Heart left ventricle (tissue), 16 donors: ENCODE measurements at regions not wholly inside any gene's neighbourhood (a gene's known extent, or its start where the extent isn't known, plus 50 kb on each side); places are given as distances from the start of the nearest gene placed in this dataset.
A peak's percentile ranks its signal among the peaks of the same experiment; 100 is the strongest.

Experiments
- ATAC-seq, 4 donors: fragments of 200-7000 bp; cut with Tn5 transposase; one replicate each; pipeline ENCODE4 v1.9.1; 2020 to 2022; ENCODE audit warnings: moderate library complexity in 4 of 4, mild to moderate bottlenecking in 3 of 4, moderate number of reproducible peaks in 1 of 4
- DNase-seq, 5 donors: peaks; one replicate each; pipeline ENCODE4 v3.0.0-alpha.2; 2020
- H3K27ac ChIP-seq, 12 donors: fragments of 200-600 bp; sonication (generic) in 4 of 12; one replicate each; pipeline versions ENCODE4 v1.5.0 to v1.8.0; 2016 to 2022; ENCODE audit warnings: mild to moderate bottlenecking in 2 of 12
- H3K27me3 ChIP-seq, 9 donors: fragments of 200-600 bp; sonication (generic) in 2 of 9; one replicate each; pipeline versions ENCODE4 v1.5.1 to v1.8.0; 2016 to 2022; ENCODE audit warnings: mild to moderate bottlenecking in 3 of 9
- H3K36me3 ChIP-seq, 9 donors: fragments of 200-600 bp; sonication (generic) in 2 of 9; one replicate each; pipeline versions ENCODE4 v1.5.0 to v1.8.0; 2018 to 2022; ENCODE audit warnings: mild to moderate bottlenecking in 2 of 9
- H3K4me1 ChIP-seq, 12 donors: fragments of 200-600 bp; sonication (generic) in 4 of 12; one replicate each; pipeline versions ENCODE4 v1.5.0 to v1.8.0; 2016 to 2022; ENCODE audit warnings: mild to moderate bottlenecking in 3 of 12
- H3K4me3 ChIP-seq, 12 donors: fragments of 200-600 bp; sonication (generic) in 4 of 12; one replicate each; pipeline versions ENCODE4 v1.5.0 to v1.8.0; 2017 to 2022; ENCODE audit warnings: mild to moderate bottlenecking in 9 of 12, moderate library complexity in 4 of 12
- H3K9me3 ChIP-seq, 12 donors: fragments of 200-600 bp; sonication (generic) in 4 of 12; one replicate each; pipeline versions ENCODE4 v1.5.0 to v1.8.0; 2016 to 2022; ENCODE audit warnings: mild to moderate bottlenecking in 1 of 12
- CTCF ChIP-seq, 12 donors: fragments of 200-600 bp; sonication (generic) in 4 of 12; IDR thresholded peaks; one replicate each; pipeline versions ENCODE4 v1.5.0 to v1.8.0; 2018 to 2022; ENCODE audit warnings: antibody characterized with exemption in 12 of 12, mild to moderate bottlenecking in 5 of 12
- POLR2A ChIP-seq, 2 donors: fragments of 450-650 bp; IDR thresholded peaks; one replicate each; pipeline ENCODE4 v1.6.1; 2017; ENCODE audit warnings: antibody characterized with exemption in 2 of 2, mild to moderate bottlenecking in 2 of 2, moderate library complexity in 2 of 2
- WGBS, 4 donors: extraction: QIAGEN DNeasy Blood & Tissue Kit in 2 of 4; methylation state at CpG; one replicate each; pipeline versions ENCODE4 v1.1.5 to v1.1.7; 2013 to 2018; 5-methylcytosine and 5-hydroxymethylcytosine counted together
- intact Hi-C, 10 donors: fragments of 100-400 bp; cut with DNase I; formaldehyde crosslinking; loops; one replicate each; pipeline versions ENCODE4 v1.11.1 to v1.14.2; 2022
- donor health status: ischemic (EF 13 %, LVEDD 7.1; RV severe dilation, severe dysfunction).
- donor health status: healthy with polysubstance abuse.
- donor health status: DM: no; HTN: yes; CAD: no.
- donor health status: DM: no; HTN: no; CAD: no.
- donor health status: ischemic (EF 25% LVEDD 6.9; RV normal size, moderate dysfunction).
- donor health status: ischemic (EF 25% LVEDD 5.7; RV mildly dilated, moderate dysfunction).
- donor health status: healthy.
- donor health status: DM: yes; HTN: yes; CAD: no.
- donor health status: ischemic (EF 35%, LVEDD 5.7; RV mildly dilated, moderate dysfunction).
- donor health status: nonischemic (EF 11% LVEDD 7.7; RV severe dilation, severe dysfunction).
- donor health status: DM: yes; HTN: yes; CAD: no.
- donor health status: PGD.
- donor health status: ischemic (EF 29% LVEDD 5.4; RV normal size, mild dysfunction).
- donor health status: nonischemic (EF 23%, LVEDD 6.1; RV moderate dilation, normal function).

DNA sequence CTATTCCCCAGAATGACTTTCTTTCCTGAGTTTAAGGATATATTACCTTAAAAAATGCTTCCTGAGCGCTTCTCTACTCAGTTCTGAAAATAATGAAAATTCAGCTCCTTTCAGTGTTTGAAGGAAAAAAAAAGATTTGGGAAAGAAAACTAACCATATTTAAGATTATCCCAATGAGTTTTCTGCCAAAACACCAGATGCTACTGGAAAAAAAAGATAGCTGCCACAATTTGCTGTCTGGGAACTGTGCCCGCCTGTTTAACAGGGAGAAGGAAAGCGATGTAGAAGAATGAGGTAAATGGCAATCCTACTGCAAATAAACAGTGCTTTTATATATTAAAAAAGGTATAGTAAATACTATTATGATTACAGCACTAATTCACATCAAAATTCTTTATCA, 367.6 kb upstream of the PRICKLE1 start:
- TF ChIP-seq POLR2A (IDR thresholded peaks at IDR 0.05) (no peak), CTCF (IDR thresholded peaks at IDR 0.05) (no peak)
- Histone ChIP-seq H3K4me3 (no peak overlapping the region), H3K4me1 (peaks cover 0 to 27% (median 7%) of the 10 kb centered on the region in 12 donors), H3K27me3 (no peaks in the 10 kb centered on the region), H3K27ac (peak overlapping the region in 5 of 12 donors; percentile 5 to 47 (median 30)), H3K9me3 (peaks cover 0 to 11% (median 0%) of the 10 kb centered on the region in 12 donors), H3K36me3 (no peaks in the 10 kb centered on the region)
- ATAC-seq (peak in 2 of 4 donors; percentile 49), DNase-seq (peak in 3 of 5 donors; percentile 26 to 58 (median 48))
- intact Hi-C loops = no loop called here
- 77 to 88% (median 81%) methylated on average over 3 of the region's 3 CpGs for WGBS, 4 donors

GRCh38 chr12:42953021-42953420, 363.5 kb upstream of the PRICKLE1 start:
- no peak for TF ChIP-seq CTCF (IDR thresholded peaks at IDR 0.05)
- no peak for TF ChIP-seq POLR2A (IDR thresholded peaks at IDR 0.05)
- intact Hi-C loops = no loop called here
- DNase-seq (no peak), ATAC-seq (no peak)
- no peak overlapping the region for H3K27ac ChIP-seq
- H3K36me3 ChIP-seq = no peaks in the 10 kb centered on the region
- no peaks in the 10 kb centered on the region for H3K27me3 ChIP-seq
- H3K9me3 ChIP-seq = no peaks in the 10 kb centered on the region
- WGBS, 4 donors = 92 to 95% (median 94%) methylated on average over 2 of the region's 2 CpGs
- H3K4me3 ChIP-seq = no peak overlapping the region
- peaks cover 0 to 17% (median 5%) of the 10 kb centered on the region in 12 donors for H3K4me1 ChIP-seq

- Histone ChIP-seq H3K27me3 (no peaks in the 10 kb centered on the region), H3K9me3 (peaks cover 0 to 30% (median 8%) of the 10 kb centered on the region in 12 donors), H3K4me1 (no peaks in the 10 kb centered on the region), H3K4me3 (no peak overlapping the region), H3K36me3 (no peaks in the 10 kb centered on the region), H3K27ac (no peak overlapping the region)
- no peak for ATAC-seq
- intact Hi-C loops = no loop called here
- no peak for DNase-seq
- TF ChIP-seq CTCF (IDR thresholded peaks at IDR 0.05) (no peak), POLR2A (IDR thresholded peaks at IDR 0.05) (no peak)
- WGBS, 4 donors = 86 to 96% (median 91%) methylated on average over 2 of the region's 2 CpGs
These were observed 357.4 kb upstream of the PRICKLE1 start for GRCh38 chr12:42946871-42947381.

- 93 to 100% (median 94%) methylated on average over 2 of the region's 2 CpGs for WGBS, 4 donors
- DNase-seq (no peak), ATAC-seq (no peak)
- no peak overlapping the region for H3K27ac ChIP-seq
- H3K9me3 ChIP-seq = peaks cover 0 to 40% (median 11%) of the 10 kb centered on the region in 12 donors
- no peak overlapping the region for H3K4me3 ChIP-seq
- no peaks in the 10 kb centered on the region for H3K27me3 ChIP-seq
- no peak for TF ChIP-seq CTCF (IDR thresholded peaks at IDR 0.05)
- TF ChIP-seq POLR2A (IDR thresholded peaks at IDR 0.05) = no peak
- H3K4me1 ChIP-seq = no peaks in the 10 kb centered on the region
- intact Hi-C loops = no loop called here
- no peaks in the 10 kb centered on the region for H3K36me3 ChIP-seq
These were observed 356.4 kb upstream of the PRICKLE1 start for GRCh38 chr12:42945927-42946326.
